GM23338 (cell line): ENCODE measurements at regions not wholly inside any gene's neighbourhood (a gene's known extent, or its start where the extent isn't known, plus 50 kb on each side); places are given as distances from the start of the nearest gene placed in this dataset.

Source experiments
- ATAC-seq: fragments of 200-7000 bp; cut with Tn5 transposase; 3 replicates; pipeline ENCODE4 v1.9.1; 2020
- DNase-seq: peaks from one replicate; pipeline ENCODE4 v3.0.0-alpha.2; 2015; ENCODE audit warnings: low spot score
- H2AFZ ChIP-seq: fragments of 200-600 bp; sonication (generic); 2 replicates; pipeline ENCODE4 v1.8.0; 2016; ENCODE audit warnings: antibody characterized with exemption, mild to moderate bottlenecking, moderate library complexity
- H3F3A ChIP-seq: fragments of 200-600 bp; sonication (generic); replicated peaks from 2 replicates; pipeline ENCODE4 v1.8.0; 2017; ENCODE audit warnings: antibody characterized with exemption, mixed run types, low read depth
- H3K27ac ChIP-seq: fragments of 200-600 bp; sonication (generic); 2 replicates; pipeline ENCODE4 v1.6.1; 2016; ENCODE audit warnings: low read depth
- H3K27me3 ChIP-seq: fragments of 200-600 bp; sonication (generic); 2 replicates; pipeline ENCODE4 v1.8.0; 2016; ENCODE audit warnings: mild to moderate bottlenecking, mixed run types, moderate library complexity; ENCODE audit not compliant: insufficient read depth
- H3K36me3 ChIP-seq: fragments of 200-600 bp; sonication (generic); 2 replicates; pipeline ENCODE4 v1.8.0; 2016; ENCODE audit warnings: mild to moderate bottlenecking; ENCODE audit not compliant: insufficient read depth
- H3K4me1 ChIP-seq: fragments of 200-600 bp; sonication (generic); 2 replicates; pipeline ENCODE4 v1.8.0; 2016; ENCODE audit warnings: mild to moderate bottlenecking, moderate library complexity; ENCODE audit not compliant: insufficient read depth
- H3K4me2 ChIP-seq: fragments of 200-600 bp; sonication (generic); 2 replicates; pipeline ENCODE4 v1.7.1; 2017; ENCODE audit warnings: mixed run types
- H3K4me3 ChIP-seq: fragments of 200-600 bp; sonication (generic); 2 replicates; pipeline ENCODE4 v1.6.1; 2016; ENCODE audit warnings: mixed run types
- H3K79me2 ChIP-seq: fragments of 200-600 bp; sonication (generic); replicated peaks from 2 replicates; pipeline ENCODE4 v1.8.0; 2017; ENCODE audit warnings: mild to moderate bottlenecking; ENCODE audit not compliant: insufficient read depth
- H3K9me2 ChIP-seq: fragments of 200-600 bp; sonication (generic); 2 replicates; pipeline ENCODE4 v1.8.0; 2017; ENCODE audit not compliant: insufficient read depth
- H4K20me1 ChIP-seq: fragments of 200-600 bp; sonication (generic); replicated peaks from 2 replicates; pipeline ENCODE4 v1.8.0; 2017; ENCODE audit warnings: mild to moderate bottlenecking; ENCODE audit not compliant: insufficient read depth
- H3K27ac Mint-ChIP-seq: 2 replicates; pipeline ENCODE4 v1.8.0; 2020; ENCODE audit warnings: inconsistent platforms, mild to moderate bottlenecking, moderate library complexity, mixed read lengths
- H3K27me3 Mint-ChIP-seq: 3 replicates; pipeline ENCODE4 v1.8.0; 2022; ENCODE audit warnings: low read depth, mild to moderate bottlenecking, moderate library complexity, mixed read lengths, inconsistent platforms; ENCODE audit not compliant: insufficient read depth, poor library complexity
- H3K36me3 Mint-ChIP-seq: 3 replicates; pipeline ENCODE4 v1.8.0; 2021; ENCODE audit warnings: low read depth, mild to moderate bottlenecking, inconsistent platforms, moderate library complexity, mixed read lengths
- H3K4me1 Mint-ChIP-seq: 3 replicates; pipeline ENCODE4 v1.8.0; 2020; ENCODE audit warnings: mild to moderate bottlenecking, inconsistent platforms, mixed read lengths
- H3K4me3 Mint-ChIP-seq: 3 replicates; pipeline ENCODE4 v1.8.0; 2021; ENCODE audit warnings: moderate library complexity, mild to moderate bottlenecking, inconsistent platforms, mixed read lengths
- H3K9me3 Mint-ChIP-seq: 3 replicates; pipeline ENCODE4 v1.8.0; 2020; ENCODE audit warnings: moderate library complexity, mild to moderate bottlenecking, inconsistent platforms, mixed read lengths
- CREB1 ChIP-seq: fragments of 250-450 bp; sonication (Bioruptor Pico); IDR thresholded peaks from 2 replicates; pipeline ENCODE4 v1.5.0; 2020; ENCODE audit warnings: low read depth, mild to moderate bottlenecking, moderate library complexity
- EZH2 ChIP-seq: fragments of 200-600 bp; sonication (generic); IDR thresholded peaks from one replicate; pipeline ENCODE4 v1.8.0; 2017; ENCODE audit warnings: antibody characterized with exemption, mild to moderate bottlenecking, low read depth; ENCODE audit not compliant: unreplicated experiment
- EZH2phosphoT487 ChIP-seq: fragments of 200-600 bp; sonication (generic); IDR thresholded peaks from one replicate; pipeline ENCODE4 v1.8.1; 2018; ENCODE audit warnings: antibody characterized with exemption; ENCODE audit not compliant: unreplicated experiment
- JUNB ChIP-seq: IDR thresholded peaks from one replicate; pipeline ENCODE4 v1.6.1; 2016; ENCODE audit warnings: antibody characterized with exemption; ENCODE audit not compliant: unreplicated experiment
- NANOG ChIP-seq: IDR thresholded peaks from 2 replicates; pipeline ENCODE4 v1.6.1; 2016; ENCODE audit warnings: antibody characterized with exemption, borderline replicate concordance
- POLR2AphosphoS5 ChIP-seq: IDR thresholded peaks from 2 replicates; pipeline ENCODE4 v1.6.1; 2016; ENCODE audit warnings: antibody characterized with exemption, low read depth
- STAT1 ChIP-seq: IDR thresholded peaks from one replicate; pipeline ENCODE4 v1.6.1; 2016; ENCODE audit warnings: antibody characterized with exemption; ENCODE audit not compliant: unreplicated experiment
- ZNF114 ChIP-seq: fragments of 250-450 bp; sonication (Bioruptor Pico); IDR thresholded peaks from 2 replicates; pipeline ENCODE4 v1.5.0; 2020; ENCODE audit warnings: mild to moderate bottlenecking, moderate library complexity
- ZNF331 ChIP-seq: fragments of 250-450 bp; sonication (Bioruptor Pico); IDR thresholded peaks from 2 replicates; pipeline ENCODE4 v1.5.0; 2020; ENCODE audit warnings: low read depth, mild to moderate bottlenecking, moderate library complexity
- TF ChIP-seq, protein P1 (sequence below), 2 experiments: fragments of 200-600 bp in 1 of 2; sonication (generic) in 1 of 2; conservative IDR thresholded peaks; 2 replicates each; pipeline versions ENCODE4 v1.5.1 to v1.6.1; 2016 to 2017; ENCODE audit warnings: antibody characterized with exemption in 2 of 2, low read depth in 2 of 2, mild to moderate bottlenecking in 2 of 2, moderate library complexity in 1 of 2
- TF ChIP-seq, protein P2 (sequence below): IDR thresholded peaks from 2 replicates; pipeline ENCODE4 v1.6.1; 2016; ENCODE audit warnings: antibody characterized with exemption
- TF ChIP-seq, protein P3 (sequence below): IDR thresholded peaks from one replicate; pipeline ENCODE4 v1.6.1; 2018; ENCODE audit warnings: antibody characterized with exemption; ENCODE audit not compliant: unreplicated experiment
- TF ChIP-seq, protein P4 (sequence below): fragments of 250-450 bp; sonication (Bioruptor Pico); IDR thresholded peaks from 2 replicates; pipeline ENCODE4 v1.5.0; 2020; ENCODE audit warnings: mild to moderate bottlenecking, moderate library complexity

DNA sequence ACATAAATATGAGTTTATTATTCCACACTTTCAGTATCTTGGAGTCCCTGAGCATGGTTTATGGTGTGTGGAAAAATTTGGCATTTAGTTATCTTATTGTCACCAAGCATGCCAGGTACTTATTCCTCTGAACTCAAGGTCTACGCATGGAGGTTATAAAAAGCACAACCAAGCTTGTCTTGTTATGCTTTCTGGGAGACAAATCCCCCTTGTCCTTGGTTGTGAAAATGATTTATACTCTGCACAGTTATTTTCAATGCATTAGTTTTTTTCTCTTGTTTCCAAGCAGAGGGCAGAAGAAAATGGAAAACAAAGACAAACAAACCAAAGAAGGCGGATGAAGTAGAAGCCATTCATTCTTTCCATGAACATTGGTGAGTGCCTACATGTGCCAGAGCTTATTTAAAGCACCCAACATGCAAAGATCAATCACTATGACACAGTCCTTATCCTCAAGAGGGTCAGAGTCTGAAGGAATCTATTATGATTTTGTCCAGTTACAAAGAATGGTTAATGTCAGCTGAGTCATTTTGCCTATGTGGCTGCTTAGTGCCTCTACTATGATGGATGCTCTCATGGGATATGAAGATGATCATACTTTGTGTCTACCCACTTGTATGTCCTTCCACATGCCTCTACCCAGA lies 323.1 kb downstream of the TENT4A start:
- TF ChIP-seq NANOG (no peak), STAT1 (no peak), ZNF114 (CRISPR knock-in tag) (no peak), CREB1 (CRISPR knock-in tag) (no peak), EZH2 (no peak), JUNB (no peak), ZNF331 (CRISPR knock-in tag) (no peak), EZH2phosphoT487 (no peak), POLR2AphosphoS5 (no peak)
- TF ChIP-seq, protein P1, sequence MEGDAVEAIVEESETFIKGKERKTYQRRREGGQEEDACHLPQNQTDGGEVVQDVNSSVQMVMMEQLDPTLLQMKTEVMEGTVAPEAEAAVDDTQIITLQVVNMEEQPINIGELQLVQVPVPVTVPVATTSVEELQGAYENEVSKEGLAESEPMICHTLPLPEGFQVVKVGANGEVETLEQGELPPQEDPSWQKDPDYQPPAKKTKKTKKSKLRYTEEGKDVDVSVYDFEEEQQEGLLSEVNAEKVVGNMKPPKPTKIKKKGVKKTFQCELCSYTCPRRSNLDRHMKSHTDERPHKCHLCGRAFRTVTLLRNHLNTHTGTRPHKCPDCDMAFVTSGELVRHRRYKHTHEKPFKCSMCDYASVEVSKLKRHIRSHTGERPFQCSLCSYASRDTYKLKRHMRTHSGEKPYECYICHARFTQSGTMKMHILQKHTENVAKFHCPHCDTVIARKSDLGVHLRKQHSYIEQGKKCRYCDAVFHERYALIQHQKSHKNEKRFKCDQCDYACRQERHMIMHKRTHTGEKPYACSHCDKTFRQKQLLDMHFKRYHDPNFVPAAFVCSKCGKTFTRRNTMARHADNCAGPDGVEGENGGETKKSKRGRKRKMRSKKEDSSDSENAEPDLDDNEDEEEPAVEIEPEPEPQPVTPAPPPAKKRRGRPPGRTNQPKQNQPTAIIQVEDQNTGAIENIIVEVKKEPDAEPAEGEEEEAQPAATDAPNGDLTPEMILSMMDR (conservative IDR thresholded peaks at IDR 0.05; ENCODE audit: low read depth in 2 of 2): no peak
- TF ChIP-seq, protein P2, sequence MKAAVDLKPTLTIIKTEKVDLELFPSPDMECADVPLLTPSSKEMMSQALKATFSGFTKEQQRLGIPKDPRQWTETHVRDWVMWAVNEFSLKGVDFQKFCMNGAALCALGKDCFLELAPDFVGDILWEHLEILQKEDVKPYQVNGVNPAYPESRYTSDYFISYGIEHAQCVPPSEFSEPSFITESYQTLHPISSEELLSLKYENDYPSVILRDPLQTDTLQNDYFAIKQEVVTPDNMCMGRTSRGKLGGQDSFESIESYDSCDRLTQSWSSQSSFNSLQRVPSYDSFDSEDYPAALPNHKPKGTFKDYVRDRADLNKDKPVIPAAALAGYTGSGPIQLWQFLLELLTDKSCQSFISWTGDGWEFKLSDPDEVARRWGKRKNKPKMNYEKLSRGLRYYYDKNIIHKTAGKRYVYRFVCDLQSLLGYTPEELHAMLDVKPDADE: no peak
- TF ChIP-seq, protein P3, sequence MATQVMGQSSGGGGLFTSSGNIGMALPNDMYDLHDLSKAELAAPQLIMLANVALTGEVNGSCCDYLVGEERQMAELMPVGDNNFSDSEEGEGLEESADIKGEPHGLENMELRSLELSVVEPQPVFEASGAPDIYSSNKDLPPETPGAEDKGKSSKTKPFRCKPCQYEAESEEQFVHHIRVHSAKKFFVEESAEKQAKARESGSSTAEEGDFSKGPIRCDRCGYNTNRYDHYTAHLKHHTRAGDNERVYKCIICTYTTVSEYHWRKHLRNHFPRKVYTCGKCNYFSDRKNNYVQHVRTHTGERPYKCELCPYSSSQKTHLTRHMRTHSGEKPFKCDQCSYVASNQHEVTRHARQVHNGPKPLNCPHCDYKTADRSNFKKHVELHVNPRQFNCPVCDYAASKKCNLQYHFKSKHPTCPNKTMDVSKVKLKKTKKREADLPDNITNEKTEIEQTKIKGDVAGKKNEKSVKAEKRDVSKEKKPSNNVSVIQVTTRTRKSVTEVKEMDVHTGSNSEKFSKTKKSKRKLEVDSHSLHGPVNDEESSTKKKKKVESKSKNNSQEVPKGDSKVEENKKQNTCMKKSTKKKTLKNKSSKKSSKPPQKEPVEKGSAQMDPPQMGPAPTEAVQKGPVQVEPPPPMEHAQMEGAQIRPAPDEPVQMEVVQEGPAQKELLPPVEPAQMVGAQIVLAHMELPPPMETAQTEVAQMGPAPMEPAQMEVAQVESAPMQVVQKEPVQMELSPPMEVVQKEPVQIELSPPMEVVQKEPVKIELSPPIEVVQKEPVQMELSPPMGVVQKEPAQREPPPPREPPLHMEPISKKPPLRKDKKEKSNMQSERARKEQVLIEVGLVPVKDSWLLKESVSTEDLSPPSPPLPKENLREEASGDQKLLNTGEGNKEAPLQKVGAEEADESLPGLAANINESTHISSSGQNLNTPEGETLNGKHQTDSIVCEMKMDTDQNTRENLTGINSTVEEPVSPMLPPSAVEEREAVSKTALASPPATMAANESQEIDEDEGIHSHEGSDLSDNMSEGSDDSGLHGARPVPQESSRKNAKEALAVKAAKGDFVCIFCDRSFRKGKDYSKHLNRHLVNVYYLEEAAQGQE: no peak
- TF ChIP-seq, protein P4, sequence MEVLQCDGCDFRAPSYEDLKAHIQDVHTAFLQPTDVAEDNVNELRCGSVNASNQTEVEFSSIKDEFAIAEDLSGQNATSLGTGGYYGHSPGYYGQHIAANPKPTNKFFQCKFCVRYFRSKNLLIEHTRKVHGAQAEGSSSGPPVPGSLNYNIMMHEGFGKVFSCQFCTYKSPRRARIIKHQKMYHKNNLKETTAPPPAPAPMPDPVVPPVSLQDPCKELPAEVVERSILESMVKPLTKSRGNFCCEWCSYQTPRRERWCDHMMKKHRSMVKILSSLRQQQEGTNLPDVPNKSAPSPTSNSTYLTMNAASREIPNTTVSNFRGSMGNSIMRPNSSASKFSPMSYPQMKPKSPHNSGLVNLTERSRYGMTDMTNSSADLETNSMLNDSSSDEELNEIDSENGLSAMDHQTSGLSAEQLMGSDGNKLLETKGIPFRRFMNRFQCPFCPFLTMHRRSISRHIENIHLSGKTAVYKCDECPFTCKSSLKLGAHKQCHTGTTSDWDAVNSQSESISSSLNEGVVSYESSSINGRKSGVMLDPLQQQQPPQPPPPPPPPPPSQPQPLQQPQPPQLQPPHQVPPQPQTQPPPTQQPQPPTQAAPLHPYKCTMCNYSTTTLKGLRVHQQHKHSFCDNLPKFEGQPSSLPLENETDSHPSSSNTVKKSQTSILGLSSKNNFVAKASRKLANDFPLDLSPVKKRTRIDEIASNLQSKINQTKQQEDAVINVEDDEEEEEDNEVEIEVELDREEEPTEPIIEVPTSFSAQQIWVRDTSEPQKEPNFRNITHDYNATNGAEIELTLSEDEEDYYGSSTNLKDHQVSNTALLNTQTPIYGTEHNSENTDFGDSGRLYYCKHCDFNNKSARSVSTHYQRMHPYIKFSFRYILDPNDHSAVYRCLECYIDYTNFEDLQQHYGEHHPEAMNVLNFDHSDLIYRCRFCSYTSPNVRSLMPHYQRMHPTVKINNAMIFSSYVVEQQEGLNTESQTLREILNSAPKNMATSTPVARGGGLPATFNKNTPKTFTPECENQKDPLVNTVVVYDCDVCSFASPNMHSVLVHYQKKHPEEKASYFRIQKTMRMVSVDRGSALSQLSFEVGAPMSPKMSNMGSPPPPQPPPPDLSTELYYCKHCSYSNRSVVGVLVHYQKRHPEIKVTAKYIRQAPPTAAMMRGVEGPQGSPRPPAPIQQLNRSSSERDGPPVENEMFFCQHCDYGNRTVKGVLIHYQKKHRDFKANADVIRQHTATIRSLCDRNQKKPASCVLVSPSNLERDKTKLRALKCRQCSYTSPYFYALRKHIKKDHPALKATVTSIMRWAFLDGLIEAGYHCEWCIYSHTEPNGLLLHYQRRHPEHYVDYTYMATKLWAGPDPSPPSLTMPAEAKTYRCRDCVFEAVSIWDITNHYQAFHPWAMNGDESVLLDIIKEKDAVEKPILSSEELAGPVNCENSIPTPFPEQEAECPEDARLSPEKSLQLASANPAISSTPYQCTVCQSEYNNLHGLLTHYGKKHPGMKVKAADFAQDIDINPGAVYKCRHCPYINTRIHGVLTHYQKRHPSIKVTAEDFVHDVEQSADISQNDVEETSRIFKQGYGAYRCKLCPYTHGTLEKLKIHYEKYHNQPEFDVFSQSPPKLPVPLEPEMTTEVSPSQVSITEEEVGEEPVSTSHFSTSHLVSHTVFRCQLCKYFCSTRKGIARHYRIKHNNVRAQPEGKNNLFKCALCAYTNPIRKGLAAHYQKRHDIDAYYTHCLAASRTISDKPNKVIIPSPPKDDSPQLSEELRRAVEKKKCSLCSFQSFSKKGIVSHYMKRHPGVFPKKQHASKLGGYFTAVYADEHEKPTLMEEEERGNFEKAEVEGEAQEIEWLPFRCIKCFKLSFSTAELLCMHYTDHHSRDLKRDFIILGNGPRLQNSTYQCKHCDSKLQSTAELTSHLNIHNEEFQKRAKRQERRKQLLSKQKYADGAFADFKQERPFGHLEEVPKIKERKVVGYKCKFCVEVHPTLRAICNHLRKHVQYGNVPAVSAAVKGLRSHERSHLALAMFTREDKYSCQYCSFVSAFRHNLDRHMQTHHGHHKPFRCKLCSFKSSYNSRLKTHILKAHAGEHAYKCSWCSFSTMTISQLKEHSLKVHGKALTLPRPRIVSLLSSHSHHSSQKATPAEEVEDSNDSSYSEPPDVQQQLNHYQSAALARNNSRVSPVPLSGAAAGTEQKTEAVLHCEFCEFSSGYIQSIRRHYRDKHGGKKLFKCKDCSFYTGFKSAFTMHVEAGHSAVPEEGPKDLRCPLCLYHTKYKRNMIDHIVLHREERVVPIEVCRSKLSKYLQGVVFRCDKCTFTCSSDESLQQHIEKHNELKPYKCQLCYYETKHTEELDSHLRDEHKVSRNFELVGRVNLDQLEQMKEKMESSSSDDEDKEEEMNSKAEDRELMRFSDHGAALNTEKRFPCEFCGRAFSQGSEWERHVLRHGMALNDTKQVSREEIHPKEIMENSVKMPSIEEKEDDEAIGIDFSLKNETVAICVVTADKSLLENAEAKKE (CRISPR knock-in tag): no peak
- Histone ChIP-seq H3K4me2 (no peak overlapping the region), H3K36me3 (no peaks in the 10 kb centered on the region), H4K20me1 (no peaks in the 10 kb centered on the region), H3K4me1 (no peaks in the 10 kb centered on the region), H3K27ac (no peak overlapping the region), H3K4me3 (no peak overlapping the region), H3K9me2 (peaks cover 4% of the 10 kb centered on the region; the same call in 1 of the 2 replicates), H2AFZ (no peak overlapping the region), H3K79me2 (no peaks in the 10 kb centered on the region), H3F3A (no peaks in the 10 kb centered on the region), H3K27me3 (no peaks in the 10 kb centered on the region)
- no peaks in the 10 kb centered on the region for H3K9me3 Mint-ChIP-seq
- no peak overlapping the region for H3K27ac Mint-ChIP-seq
- peaks cover 5% of the 10 kb centered on the region; the same call in 2 of the 3 replicates for H3K4me1 Mint-ChIP-seq
- no peaks in the 10 kb centered on the region for H3K27me3 Mint-ChIP-seq
- H3K4me3 Mint-ChIP-seq: no peak overlapping the region
- no peaks in the 10 kb centered on the region for H3K36me3 Mint-ChIP-seq
- DNase-seq (no peak), ATAC-seq (no peak)
